Dermis microvascular lymphatic vessel endothelial cell (primary cell): ENCODE measurements at regions not wholly inside any gene's neighbourhood (a gene's known extent, or its start where the extent isn't known, plus 50 kb on each side); places are given as distances from the start of the nearest gene placed in this dataset.
A peak's percentile ranks its signal among the peaks of the same experiment; 100 is the strongest.
"Not testable (repeated sequence)": the region's sequence is repeated elsewhere in the genome, so short reads cannot be mapped to it uniquely, and the experiment has no call there.

Source experiments
- DNase-seq, 2 donors: peaks; one replicate each; pipeline versions ENCODE4 v3.0.0 to v3.0.0-alpha.2; 2010; ENCODE audit warnings: low read depth in 2 of 2

DNA sequence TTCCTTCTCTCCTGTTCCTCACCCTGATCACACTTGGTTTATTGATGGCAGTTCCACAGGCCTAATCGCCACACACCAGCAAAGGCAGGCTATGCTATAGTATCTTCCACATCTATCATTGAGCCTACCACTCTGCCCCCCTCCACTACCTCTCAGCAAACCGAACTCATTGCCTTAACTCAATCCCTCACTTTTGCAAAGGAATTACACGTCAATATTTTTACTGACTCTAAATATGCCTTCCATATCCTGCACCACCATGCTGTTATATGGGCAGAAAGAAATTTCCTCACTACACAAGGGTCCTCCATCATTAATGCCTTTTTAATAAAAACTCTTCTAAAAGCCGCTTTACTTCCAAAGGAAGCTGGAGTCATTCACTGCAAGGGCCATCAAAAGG, 93.4 kb upstream of the TRIM24 start:
- not testable (repeated sequence) for DNase-seq

DNA sequence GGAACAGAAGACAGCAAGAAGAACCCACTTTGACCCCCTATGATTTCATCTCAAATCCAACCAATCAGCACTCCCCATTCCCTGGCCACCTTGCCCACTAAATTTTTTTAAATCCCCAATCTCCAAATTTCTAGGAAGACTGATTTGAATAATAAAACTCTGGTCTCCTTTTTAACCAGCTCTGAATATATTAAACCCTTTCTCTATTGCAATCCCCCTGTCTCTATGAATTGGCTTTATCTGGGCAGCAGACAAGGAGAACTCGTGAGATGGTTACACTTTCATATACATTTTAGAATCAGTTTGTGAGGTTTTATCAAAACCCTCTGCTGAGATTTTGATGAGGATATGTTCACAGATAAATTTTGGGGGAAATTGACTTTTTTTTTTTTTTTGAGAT, 90.3 kb upstream of the TRIM24 start:
- no peak for DNase-seq

DNA sequence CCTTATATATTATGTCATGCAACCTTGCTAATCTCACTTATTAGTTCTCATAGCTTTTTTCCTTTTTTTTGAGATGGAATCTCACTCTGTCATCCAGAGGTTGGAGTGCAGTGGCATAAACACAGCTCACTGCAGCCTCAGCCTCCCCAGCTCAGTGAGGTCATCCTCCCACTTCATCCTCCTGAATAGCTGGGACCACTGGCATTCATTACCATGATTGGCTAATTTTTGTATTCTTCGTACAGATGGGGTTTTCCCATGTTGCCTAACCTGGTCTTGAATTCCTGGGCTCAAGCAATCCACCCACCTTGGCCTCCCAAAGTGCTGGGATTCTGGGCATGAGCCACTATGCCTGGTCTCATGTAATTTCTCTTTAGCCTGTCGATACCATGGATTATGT, 89.1 kb upstream of the TRIM24 start:
- no peak for DNase-seq

DNA sequence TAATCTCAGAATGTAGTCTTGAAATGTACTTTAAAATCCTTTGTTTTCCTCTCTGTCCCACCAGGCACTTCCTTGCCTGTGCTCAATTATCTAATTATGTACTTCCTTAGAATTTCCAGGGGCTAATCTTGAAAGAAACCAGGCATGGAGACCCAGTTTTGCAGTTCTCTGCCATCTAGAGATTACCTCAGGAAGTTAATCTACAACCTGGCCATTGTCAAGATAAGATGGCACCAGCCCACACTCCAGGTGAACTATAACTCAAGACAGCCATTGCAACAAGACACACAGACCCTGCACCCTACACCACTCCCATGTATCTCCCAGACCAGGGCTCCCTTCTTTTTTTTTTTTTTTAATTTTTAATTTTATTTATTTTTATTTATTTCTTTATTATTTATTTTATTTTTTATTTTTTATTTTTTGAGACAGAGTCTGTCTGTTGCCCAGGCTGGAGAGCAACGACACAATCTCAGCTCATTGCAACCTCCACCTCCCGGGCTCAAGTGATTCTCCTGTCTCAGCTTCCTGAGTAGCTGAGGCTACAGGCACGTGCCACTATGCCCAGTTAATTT, 85.9 kb upstream of the TRIM24 start:
- DNase-seq = no peak

DNA sequence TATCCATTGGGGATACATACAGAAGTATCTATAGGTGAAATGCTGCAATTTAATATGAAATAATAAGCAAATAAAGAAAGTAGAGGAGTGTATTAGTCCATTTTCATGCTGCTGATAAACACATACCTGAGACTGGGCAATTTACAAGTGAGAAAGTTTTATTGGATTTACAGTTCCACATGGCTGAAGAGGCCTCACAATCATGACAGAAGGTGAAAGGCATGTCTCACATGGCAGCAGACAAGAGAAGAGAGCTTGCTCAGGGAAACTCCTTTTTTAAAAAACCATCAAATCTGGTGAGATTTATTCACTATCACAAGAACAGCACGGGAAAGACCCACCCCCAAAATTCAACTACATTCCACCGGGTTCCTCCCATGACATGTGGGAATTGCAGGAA, 82.8 kb upstream of the TRIM24 start:
- no peak for DNase-seq

DNA sequence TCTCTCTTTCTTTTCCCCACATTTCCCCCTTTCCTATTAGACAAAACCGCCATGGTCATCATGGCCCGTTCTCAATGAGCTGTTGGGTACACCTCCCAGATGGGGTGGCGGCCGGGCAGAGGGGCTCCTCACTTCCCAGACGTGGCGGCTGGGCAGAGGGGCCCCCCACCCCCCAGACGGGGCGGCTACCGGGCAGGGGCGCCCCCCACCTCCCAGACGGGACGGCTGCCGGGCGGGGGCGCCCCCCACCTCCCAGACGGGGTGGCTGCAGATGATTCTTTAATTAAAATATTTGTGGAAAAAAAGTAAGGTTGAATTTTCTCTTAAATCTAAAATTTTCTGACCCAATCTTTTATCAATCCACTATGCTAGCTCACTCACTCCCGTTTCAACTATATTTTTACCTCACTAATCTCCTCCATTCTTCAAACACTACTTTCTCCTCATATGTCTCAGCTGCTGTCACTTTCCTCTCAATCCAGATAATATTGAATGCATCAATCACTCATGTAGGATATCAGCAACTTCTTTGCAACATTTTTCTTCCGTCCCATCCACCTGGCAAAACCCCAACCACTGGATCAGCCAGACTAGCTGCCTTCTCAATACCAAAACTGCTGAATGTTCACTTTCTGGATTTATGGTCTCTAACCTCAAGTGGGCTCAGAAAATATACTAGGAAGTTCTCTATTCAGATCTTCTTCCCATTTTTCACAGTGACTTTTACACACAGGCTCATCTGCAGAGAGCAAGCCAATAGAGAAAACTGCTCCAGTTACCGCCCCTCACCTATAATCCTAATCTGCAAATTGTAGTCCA, 81.1 kb upstream of the TRIM24 start:
- DNase-seq = no peak

DNA sequence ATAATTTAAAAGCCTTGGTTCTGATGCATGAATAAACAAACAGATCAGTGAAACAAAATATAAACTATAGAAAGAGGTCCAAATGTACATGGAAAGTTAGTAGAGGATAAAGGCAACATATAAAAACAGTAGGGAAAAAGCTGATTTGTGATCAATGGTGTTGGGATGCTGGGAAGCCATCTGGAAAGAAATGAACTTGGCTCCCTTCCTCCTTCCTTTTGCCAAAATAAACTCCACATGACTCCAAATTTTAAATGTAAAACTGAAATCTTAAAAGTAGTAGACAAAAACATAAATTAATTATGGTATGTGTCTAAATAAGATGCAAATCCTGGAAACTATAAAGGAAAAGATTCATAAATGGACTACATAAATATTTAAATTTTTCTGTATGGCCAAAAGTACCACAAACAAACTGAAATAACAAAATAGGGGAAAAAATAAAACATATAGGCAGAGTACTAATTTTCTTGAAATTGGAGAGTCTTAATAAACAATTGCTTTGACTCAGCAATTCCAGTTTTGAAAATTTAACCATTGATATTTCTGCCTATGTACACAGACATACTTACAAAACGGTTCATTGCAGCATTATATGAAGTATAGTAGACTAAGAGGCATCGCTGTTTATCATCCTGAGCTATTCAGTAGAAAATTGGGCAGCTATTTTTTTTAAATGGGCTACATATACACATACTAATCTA, 77.0 kb upstream of the TRIM24 start:
- no peak for DNase-seq

DNA sequence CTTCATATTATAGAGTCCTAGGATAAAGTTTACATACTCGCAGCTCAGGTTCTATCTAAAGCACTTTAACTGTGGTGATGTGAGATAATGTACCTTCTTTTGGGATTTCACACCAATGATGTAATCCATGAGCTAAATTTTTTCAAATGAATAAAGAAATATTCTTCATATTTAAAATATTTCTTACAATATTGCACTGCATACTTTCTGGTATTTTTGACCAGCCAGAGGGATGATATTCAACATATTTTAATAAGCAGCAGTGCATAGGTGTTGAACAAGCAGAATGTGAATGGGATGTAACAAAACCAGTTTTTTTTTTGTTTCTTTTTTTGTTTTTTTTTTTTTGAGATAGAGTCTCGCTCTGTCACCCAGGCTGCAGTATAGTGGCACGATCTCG, 73.2 kb upstream of the TRIM24 start:
- DNase-seq = no peak

DNA sequence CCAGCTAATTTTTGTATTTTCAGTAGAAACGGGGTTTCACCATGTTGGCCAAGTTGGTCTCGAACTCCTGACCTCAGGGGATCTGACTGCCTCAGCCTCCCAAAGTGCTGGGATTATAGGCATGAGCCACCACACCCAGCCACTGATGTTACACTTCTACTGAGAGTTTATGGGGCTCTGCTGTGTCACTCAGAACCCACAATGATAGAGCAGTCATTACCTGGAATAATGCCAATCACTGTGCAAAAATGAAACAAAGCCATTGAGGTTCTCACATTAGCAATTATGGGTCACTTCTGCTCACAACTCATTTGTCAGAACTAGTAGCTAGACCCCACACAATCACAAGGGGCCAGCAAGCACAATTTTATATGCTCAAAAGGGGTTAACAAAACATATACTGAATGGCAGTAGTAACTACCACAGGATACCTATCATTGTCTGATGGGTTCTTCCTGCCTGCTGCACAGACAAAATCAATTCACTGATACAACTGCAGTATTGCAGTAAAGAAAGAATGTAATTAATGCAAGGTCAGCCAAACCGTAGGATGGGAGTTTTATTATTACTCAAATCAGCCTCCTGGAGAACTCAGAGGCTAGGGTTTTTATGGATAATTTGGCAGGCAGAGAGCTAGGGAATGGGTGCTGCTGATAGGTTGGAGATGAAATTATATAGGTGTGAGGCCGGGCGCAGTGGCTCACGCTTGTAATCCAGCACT, 72.1 kb upstream of the TRIM24 start:
- DNase-seq = no peak

DNA sequence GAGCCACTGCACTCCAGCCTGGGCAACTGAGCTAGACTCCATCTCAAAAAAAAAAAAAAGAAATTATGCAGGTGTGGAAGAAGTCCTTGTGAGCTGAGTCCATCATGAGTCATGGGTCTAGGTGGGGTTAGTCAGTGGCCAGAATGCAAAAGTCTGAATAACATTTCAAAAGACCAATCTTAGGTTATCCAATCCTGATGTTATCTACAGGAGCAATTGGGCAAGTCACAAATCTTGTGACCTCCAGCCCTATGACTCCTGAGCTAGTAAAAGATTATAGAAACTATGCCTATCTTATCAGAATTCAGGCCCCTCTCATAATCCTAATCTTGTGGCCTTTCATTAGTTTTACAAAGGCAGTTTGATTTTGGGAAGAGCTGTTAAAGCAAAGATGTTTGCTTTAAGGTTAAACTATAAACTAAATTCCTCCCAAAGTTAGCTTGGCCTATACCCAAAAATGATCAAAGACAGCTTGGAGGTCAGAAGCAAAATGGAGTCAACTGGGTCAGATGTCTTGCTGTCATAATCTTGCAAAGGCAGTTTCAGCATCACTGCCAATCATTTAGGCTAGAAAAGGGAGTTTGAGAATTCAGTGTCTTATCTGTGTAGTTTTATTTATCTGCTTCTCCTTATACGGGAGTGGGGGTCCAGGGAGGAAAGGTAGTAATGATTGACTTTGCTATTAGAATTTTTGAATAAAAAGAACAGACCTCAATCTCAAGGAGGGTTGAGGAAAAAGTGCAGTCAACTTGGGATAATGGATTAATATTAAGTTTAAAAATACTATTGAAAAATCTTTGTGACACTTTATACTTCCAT, 71.2 kb upstream of the TRIM24 start:
- DNase-seq = no peak

DNA sequence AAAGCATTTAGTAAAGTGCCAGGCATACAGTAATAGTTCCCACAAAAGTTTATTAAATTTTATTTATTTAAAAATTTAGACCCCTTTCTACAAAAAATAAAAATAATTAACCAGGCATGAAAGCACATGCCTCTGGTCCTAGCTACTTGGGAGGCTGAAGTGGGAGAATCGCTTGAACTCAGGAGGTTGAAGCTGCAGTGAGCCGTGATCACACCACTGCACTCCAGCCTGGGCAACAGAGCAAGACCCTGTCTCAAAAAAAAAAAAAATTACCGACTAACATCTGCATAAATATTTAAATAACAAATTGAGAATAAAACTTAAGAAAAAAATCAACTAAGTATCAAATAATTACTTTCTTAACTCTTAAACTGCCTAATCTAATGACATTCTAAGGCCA, 64.3 kb upstream of the TRIM24 start:
- no peak for DNase-seq

DNA sequence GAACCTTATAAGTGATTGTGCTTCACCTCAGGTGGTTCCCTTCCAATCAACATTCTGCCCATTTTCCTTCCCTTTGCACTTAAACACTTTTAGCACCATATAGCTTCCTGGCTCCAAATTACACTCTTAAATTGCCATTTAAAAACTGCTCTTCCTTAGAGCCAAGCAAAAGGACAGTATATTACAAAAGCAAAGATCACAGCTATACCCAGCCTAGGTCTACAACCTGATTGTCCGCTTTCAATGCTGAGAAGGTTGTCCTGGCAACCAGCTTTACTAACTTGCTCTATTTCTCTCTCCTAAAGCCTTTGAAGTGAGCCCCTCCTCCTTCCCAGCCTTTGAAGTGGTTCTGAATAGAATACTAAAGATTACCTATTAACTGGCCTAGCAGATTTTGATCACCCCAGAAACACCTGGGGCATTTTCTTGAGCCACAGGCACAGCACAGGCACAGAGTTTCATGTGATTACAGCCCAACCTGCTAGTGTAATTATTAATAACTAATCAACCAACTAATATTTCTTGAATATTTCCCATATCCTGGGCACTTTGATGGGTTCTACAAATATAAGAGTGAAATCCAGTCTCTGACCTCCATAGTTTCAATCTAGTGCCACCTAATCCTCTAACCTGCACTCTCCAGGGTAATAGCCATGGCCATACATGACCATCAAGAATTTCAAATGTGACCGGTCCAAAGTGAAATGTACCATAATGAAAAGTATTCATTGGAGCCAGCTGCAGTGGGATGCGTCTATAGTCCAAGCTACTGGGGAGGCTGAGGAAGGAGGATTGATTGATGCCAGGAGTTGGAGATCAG, 63.6 kb upstream of the TRIM24 start:
- no peak for DNase-seq

DNA sequence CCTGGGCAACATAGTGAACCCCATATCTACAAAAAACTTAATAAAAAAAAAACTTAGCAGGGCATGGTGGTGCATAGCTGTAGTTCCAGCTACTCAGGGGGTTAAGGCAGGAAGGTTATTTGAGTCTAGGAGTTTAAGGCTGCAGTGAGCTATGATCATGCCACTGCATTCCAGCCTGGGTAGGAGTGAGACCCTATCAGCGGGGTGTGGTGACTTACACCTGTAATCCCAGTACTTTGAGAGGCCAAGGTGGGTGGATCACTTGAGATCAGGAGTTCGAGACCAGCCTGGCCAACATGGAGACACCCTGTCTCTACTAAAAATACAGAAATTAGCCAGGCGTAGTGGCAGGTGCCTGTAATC, 63.0 kb upstream of the TRIM24 start:
- not testable (repeated sequence) for DNase-seq

DNA sequence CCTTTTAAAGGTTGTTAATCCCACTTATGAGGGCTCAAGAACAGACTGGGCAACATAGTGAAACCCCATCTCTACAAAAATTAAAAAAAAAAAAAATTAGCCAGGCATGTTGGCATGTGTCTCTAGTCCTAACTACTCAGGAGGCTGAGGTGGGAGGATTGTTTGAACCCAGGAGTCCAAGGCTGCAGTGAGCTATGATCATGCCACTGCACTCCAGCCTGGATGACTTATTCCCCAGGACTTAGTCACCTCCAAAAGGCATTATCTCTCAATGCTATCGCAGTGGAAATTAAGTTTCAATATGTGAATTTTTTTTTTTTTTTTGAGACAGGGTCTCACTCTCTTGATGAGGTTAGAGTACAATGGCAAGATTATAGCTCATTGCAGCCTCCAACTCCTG, 61.2 kb upstream of the TRIM24 start:
- no peak for DNase-seq

DNA sequence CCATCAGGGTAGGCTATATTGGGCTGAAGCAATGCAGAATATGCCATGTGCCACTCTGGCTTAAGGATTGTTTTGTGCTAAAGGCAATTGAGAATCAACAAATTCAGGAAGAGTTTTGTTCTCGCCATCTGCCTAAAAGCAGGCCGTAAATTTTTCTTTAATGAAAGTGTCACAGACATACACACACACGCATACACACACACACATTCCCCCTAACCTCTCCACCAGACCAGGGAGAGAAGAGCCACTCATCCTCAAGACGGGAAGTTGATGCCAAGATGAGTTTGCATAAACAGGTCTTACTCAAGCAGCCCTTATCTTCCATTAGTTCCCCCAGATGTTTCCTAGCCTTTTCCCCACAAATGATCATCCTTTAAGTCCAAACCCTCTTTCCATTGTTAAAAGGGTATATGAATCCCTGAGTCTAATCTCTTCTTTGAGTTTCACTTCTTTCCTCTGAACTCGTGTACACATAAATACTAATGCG, 59.6 kb upstream of the TRIM24 start:
- peak in 1 of 2 donors; percentile 28 for DNase-seq

DNA sequence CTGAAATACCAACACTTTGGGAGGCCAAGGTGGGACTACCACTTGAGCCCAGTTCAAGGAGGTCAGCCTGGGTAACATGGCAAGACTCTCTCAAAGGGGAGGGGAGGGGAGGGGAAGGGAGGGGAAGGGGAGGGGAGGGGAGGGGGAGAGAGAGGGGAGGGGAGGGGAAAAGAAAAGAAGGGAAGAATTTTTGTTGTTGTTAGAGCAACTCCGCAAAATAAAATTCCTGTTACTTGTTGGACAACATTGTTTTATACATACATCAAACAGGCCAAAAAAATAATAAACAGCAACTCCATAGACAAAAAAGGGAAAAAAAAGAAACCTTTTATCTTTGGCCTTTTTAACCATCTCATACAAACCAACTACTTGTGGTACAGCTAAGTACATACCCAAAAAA, 57.3 kb upstream of the TRIM24 start:
- no peak for DNase-seq

DNA sequence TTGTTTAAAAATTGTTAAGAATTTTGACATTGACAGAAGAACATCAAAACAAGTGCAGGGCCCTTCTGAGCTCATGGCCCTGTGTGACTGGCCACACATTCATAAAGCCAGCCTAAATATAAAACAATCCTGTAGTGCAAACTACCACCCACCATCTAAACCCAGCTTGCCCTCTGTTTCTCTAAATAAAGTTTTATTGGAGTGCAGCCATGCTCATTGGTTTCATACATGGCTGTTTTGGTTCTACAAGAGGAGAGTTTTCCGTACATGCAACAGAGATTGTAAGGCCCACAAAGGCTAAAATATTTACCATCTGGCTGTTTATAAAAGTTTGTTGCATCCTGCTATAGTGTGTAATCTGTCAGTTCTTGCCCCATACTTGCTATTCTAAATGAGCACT, 54.6 kb upstream of the TRIM24 start:
- no peak for DNase-seq

DNA sequence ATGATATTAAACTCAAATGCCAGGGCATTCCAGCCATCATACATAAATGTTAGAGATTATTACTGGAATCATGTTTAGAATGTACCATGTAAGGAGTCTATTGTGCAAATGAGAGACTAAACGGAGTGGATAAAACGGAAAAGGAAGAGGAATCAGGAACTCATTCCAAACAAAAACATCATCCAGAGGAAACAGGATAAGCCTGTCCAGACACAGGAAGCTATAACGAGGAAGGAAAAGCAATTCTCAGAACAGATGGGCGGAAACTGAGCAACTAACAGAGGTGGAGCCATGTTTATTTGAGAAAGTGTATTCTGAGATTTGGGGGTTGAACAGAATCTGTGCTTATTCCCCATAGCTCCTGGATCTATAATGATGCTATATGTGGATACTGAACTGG, 52.3 kb upstream of the TRIM24 start:
- DNase-seq = peak; percentile 45 to 66
